Ovary (tissue), 7 donors: ENCODE measurements at regions not wholly inside any gene's neighbourhood (a gene's known extent, or its start where the extent isn't known, plus 50 kb on each side); places are given as distances from the start of the nearest gene placed in this dataset.

Experiments
- DNase-seq, 5 donors: peaks; one replicate each; pipeline ENCODE4 v3.0.0-alpha.2; 2019 to 2020
- H3K27ac ChIP-seq, 2 donors: fragments of 200-600 bp; one replicate each; pipeline versions ENCODE4 v1.5.1 to v1.8.0; 2019 to 2022
- H3K27me3 ChIP-seq: fragments of 200-600 bp; one replicate; pipeline ENCODE4 v1.8.0; 2022
- H3K36me3 ChIP-seq: fragments of 200-600 bp; sonication (generic); one replicate; pipeline ENCODE4 v1.5.1; 2019
- H3K4me1 ChIP-seq: one replicate; pipeline ENCODE4 v1.8.1; 2013; ENCODE audit warnings: mild to moderate bottlenecking, moderate library complexity; ENCODE audit not compliant: insufficient read depth
- H3K4me3 ChIP-seq: fragments of 200-600 bp; sonication (generic); one replicate; pipeline ENCODE4 v1.5.1; 2017
- H3K9me3 ChIP-seq, 2 donors: fragments of 200-600 bp in 1 of 2; sonication (generic) in 1 of 2; one replicate each; pipeline versions ENCODE4 v1.5.1 to v1.8.1; 2013 to 2019; ENCODE audit warnings: mild to moderate bottlenecking in 1 of 2, moderate library complexity in 1 of 2
- EP300 ChIP-seq: sonication (generic); formaldehyde crosslinking; IDR thresholded peaks from one replicate; pipeline ENCODE4 v1.6.1; 2017; ENCODE audit warnings: antibody characterized with exemption
- POLR2A ChIP-seq: fragments of 450-650 bp; IDR thresholded peaks from one replicate; pipeline ENCODE4 v1.6.1; 2017; ENCODE audit warnings: antibody characterized with exemption, mild to moderate bottlenecking, moderate library complexity
- WGBS, 3 donors: extraction: QIAGEN DNeasy Blood & Tissue Kit in 1 of 3; methylation state at CpG; one replicate each; pipeline versions ENCODE4 v1.1.5 to v1.1.7; 2013 to 2017; 5-methylcytosine and 5-hydroxymethylcytosine counted together
- intact Hi-C, 4 donors: fragments of 100-400 bp; cut with DNase I; formaldehyde crosslinking; loops; one replicate each; pipeline versions ENCODE4 v1.11.0 to v1.15.1; 2022 to 2023
- TF ChIP-seq, protein P1 (sequence below), 3 donors: fragments of 450-650 bp in 2 of 3; fragments of 200-600 bp in 1 of 3; IDR thresholded peaks; one replicate each; pipeline versions ENCODE4 v1.5.1 to v1.8.0; 2016 to 2022; ENCODE audit warnings: antibody characterized with exemption in 3 of 3, mild to moderate bottlenecking in 1 of 3
- donor health status: DM: no; HTN: no; CAD: no; lungs with moderate emphysema.
- donor health status: DM: no; HTN: no; CAD: no.
- donor health status: Bipolar disorder and iron deficiency.
- donor health status: DM: no; HTN: no; CAD: no.
- donor health status: DM: yes; HTN: yes; CAD: no.

DNA sequence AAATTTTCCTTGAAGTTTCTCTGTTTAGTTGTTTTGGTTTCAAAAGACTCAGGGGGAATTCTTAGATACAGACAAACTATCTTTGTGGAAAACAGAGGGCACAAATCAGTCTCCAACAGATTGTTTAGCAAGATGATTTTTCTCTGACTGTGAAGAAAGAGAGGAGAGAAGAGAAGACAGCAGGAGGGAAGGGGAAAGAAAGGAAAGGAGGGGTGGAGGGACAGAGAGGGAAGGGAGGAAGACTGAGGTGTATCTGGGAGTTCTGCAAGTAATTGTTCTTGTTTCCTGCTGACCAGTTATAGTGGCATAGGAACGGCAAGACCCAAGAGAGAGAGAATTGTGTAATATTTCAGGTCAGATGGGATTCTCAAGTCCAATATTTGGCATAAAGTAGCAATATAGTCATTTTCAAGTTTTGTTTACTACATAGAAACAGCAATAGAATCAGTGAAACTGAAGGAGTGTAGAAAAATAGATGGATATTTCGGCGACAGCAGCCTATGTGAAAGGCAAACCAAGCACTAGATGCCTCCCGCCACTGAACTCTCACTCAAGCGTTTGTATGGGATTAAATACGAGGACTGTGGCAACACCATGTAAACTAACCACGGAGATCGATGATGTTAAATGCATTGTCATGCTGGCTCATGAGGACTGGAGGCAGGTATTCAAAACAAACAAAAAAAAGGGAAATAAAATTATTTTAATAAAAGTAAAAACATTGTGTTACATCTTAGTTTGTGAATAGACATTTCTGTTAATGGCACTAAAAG lies 342.5 kb downstream of the SLC16A7 start:
- Histone ChIP-seq H3K4me3 (no peak overlapping the region), H3K4me1 (no peaks in the 10 kb centered on the region), H3K27ac (no peak overlapping the region), H3K9me3 (no peaks in the 10 kb centered on the region), H3K36me3 (no peaks in the 10 kb centered on the region), H3K27me3 (no peaks in the 10 kb centered on the region)
- intact Hi-C loops, result no loop called here
- TF ChIP-seq, protein P1, sequence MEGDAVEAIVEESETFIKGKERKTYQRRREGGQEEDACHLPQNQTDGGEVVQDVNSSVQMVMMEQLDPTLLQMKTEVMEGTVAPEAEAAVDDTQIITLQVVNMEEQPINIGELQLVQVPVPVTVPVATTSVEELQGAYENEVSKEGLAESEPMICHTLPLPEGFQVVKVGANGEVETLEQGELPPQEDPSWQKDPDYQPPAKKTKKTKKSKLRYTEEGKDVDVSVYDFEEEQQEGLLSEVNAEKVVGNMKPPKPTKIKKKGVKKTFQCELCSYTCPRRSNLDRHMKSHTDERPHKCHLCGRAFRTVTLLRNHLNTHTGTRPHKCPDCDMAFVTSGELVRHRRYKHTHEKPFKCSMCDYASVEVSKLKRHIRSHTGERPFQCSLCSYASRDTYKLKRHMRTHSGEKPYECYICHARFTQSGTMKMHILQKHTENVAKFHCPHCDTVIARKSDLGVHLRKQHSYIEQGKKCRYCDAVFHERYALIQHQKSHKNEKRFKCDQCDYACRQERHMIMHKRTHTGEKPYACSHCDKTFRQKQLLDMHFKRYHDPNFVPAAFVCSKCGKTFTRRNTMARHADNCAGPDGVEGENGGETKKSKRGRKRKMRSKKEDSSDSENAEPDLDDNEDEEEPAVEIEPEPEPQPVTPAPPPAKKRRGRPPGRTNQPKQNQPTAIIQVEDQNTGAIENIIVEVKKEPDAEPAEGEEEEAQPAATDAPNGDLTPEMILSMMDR (IDR thresholded peaks at IDR 0.05), result no peak
- no peak for TF ChIP-seq EP300
- TF ChIP-seq POLR2A, result no peak
- 87 to 90% (median 89%) methylated on average over 8 of the region's 8 CpGs for WGBS, 3 donors
- DNase-seq, result no peak

DNA sequence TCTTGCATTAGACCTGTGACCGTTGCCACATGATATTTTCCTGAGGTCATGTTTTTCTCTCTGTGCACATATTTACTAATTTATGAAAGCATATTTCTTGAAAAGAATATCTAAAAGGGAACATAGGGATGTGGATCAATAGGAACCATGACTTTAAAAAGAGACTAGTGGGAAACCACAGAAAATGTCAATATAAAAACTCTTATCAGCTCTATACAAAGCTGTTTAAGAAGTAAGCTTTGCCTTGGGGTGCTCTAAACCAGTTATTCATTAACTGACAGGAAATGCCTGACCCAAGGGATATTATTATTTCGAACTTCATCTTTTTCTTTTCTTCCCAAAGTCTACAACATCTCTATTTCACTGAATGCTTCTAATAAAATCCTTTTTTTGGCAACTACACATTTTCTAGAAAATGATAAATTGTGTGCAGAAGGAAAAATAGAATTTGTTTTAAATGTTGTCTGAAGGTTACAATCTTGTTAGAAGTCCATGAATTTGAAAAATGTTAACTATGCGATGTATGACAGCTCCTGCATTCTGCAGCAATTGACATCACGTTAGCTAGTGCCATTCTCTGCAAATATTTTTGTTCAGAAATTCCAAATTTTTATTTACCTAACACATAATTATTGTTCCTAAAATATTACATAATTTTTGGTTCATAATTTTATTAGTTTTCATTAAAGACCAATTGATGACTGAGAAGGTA lies 345.0 kb downstream of the SLC16A7 start:
- no peak for DNase-seq
- no peaks in the 10 kb centered on the region for H3K9me3 ChIP-seq
- intact Hi-C loops, result no loop called here
- 35 to 43% (median 39%) methylated on average over 4 of the region's 4 CpGs for WGBS, 3 donors
- H3K4me3 ChIP-seq, result no peak overlapping the region
- H3K27me3 ChIP-seq, result no peaks in the 10 kb centered on the region
- no peak overlapping the region for H3K27ac ChIP-seq
- H3K36me3 ChIP-seq, result no peaks in the 10 kb centered on the region
- TF ChIP-seq, protein P1 (IDR thresholded peaks at IDR 0.05), result no peak
- TF ChIP-seq EP300, result no peak
- TF ChIP-seq POLR2A, result no peak
- no peaks in the 10 kb centered on the region for H3K4me1 ChIP-seq

DNA sequence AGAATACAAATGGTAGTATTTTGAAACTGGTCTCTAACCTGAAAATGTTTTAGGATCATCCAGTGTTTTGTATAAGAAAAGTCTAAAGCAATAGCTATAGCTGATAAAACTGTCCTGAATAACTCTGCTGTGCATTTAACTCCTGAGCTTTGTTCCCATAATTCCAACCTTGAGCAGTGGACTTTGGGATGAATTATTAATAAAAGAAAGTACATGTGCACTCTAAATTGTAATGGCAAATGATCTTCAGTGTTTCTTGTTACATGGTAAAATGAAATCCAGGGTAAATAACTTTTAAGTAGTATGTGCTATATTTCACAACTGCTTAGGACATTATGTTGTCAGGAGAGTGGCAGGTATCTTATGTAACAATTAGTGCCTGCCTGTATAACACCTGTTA lies 345.6 kb downstream of the SLC16A7 start:
- Histone ChIP-seq H3K4me3 (no peak overlapping the region), H3K36me3 (no peaks in the 10 kb centered on the region), H3K27ac (no peak overlapping the region), H3K4me1 (no peaks in the 10 kb centered on the region), H3K9me3 (no peaks in the 10 kb centered on the region), H3K27me3 (no peaks in the 10 kb centered on the region)
- intact Hi-C loops, result no loop called here
- no peak for TF ChIP-seq EP300
- TF ChIP-seq POLR2A, result no peak
- TF ChIP-seq, protein P1 (IDR thresholded peaks at IDR 0.05), result no peak
- no peak for DNase-seq

DNA sequence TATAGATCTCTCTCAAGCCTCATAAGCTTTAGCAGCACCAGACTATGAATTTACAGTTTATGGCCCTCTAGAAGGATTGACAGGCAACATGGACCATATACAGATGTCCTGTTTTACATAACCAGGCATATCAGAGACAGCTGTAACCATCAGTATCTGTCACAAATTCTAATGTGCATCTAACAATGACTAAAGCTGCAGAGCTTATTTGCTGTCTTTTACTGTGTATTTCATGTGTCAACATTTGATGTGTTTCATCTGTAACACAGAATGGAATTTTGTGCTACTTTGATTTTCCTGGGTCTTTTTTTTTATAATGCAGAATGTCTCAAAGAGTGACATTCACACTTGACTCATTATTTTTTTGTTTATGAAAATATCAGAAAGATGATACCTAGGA lies 348.3 kb downstream of the SLC16A7 start:
- Histone ChIP-seq H3K27ac (no peak overlapping the region), H3K36me3 (no peaks in the 10 kb centered on the region), H3K4me3 (no peak overlapping the region), H3K4me1 (no peaks in the 10 kb centered on the region), H3K9me3 (no peaks in the 10 kb centered on the region), H3K27me3 (no peaks in the 10 kb centered on the region)
- DNase-seq, result no peak
- TF ChIP-seq EP300 (no peak), POLR2A (no peak)
- TF ChIP-seq, protein P1 (IDR thresholded peaks at IDR 0.05), result no peak
- intact Hi-C loops, result no loop called here
